ENCODE measurements at regions not wholly inside any gene's neighbourhood (a gene's known extent, or its start where the extent isn't known, plus 50 kb on each side); places are given as distances from the start of the nearest gene placed in this dataset.

DNA sequence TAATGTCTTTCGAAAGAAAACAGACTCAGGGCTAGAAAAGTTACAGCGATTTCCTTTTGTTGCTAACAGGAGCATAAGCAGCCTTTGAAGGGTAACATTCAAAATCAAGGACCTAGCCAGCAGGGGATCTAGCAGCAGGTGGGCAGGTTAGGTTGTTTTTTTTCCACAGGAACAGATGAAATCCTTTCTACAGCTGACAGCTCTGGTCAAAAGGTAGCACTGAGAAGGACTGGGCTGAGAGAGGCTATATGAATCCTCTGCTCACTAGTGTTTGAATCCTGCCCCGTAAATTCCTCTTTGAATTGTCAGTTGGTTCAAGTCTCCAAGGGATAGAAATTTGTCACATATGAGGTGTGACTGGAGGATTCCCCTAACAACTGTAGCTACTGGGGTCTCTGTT is 188.2 kb downstream of the SH2D1A start:
- FAIRE-seq (no peak), DNase-seq (no peak)
- Histone ChIP-seq H3K4me1 (ENCODE audit: control insufficient read depth in 2 of 3, insufficient read depth in 2 of 3, low read depth in 1 of 3, low read length in 3 of 3) (no peaks in the 10 kb centered on the region), H3K9me3 (ENCODE audit: control insufficient read depth in 2 of 3, insufficient read depth in 1 of 3, low read length in 3 of 3) (no peaks in the 10 kb centered on the region), H3K27ac (ENCODE audit: low read depth in 2 of 2, low read length in 2 of 2) (no peak overlapping the region), H3K9ac (ENCODE audit: low read length in 3 of 3) (no peak overlapping the region), H3K4me3 (ENCODE audit: low read length in 3 of 3) (no peak overlapping the region), H3K27me3 (ENCODE audit: control insufficient read depth, insufficient read depth, low read length) (no peaks in the 10 kb centered on the region), H3K36me3 (ENCODE audit: control insufficient read depth in 2 of 3, insufficient read depth in 3 of 3, low read length in 3 of 3) (no peaks in the 10 kb centered on the region)
- TF ChIP-seq, protein P1, sequence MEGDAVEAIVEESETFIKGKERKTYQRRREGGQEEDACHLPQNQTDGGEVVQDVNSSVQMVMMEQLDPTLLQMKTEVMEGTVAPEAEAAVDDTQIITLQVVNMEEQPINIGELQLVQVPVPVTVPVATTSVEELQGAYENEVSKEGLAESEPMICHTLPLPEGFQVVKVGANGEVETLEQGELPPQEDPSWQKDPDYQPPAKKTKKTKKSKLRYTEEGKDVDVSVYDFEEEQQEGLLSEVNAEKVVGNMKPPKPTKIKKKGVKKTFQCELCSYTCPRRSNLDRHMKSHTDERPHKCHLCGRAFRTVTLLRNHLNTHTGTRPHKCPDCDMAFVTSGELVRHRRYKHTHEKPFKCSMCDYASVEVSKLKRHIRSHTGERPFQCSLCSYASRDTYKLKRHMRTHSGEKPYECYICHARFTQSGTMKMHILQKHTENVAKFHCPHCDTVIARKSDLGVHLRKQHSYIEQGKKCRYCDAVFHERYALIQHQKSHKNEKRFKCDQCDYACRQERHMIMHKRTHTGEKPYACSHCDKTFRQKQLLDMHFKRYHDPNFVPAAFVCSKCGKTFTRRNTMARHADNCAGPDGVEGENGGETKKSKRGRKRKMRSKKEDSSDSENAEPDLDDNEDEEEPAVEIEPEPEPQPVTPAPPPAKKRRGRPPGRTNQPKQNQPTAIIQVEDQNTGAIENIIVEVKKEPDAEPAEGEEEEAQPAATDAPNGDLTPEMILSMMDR (IDR thresholded peaks at IDR 0.05; ENCODE audit: borderline replicate concordance, extremely low read depth, insufficient read depth): no peak
- intact Hi-C loops (cut with DNase I): no loop called here

DNA sequence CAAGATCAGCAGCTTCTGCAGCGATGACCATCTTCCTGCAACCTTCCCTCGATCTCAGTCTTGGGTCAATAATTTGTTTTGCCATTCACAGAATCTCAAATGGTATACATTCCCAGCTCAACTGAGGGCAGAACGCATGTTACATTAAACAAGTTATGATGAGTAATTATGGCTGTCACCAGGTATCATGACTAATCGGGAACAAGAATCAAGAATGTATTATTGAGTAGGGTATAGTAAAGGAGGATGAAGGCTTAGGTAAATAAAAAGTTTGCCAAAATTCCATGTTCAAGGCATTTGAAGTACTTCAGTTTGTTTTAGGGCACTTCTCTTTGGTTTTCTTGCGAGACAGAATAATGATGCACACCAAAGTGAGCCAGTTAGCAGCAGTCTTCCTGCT is 194.1 kb downstream of the SH2D1A start:
- DNase-seq (no peak), FAIRE-seq (no peak)
- no peaks in the 10 kb centered on the region for H3K4me1 ChIP-seq (ENCODE audit: control insufficient read depth in 2 of 3, insufficient read depth in 2 of 3, low read depth in 1 of 3, low read length in 3 of 3)
- no peak overlapping the region for H3K9ac ChIP-seq (ENCODE audit: low read length in 3 of 3)
- H3K27ac ChIP-seq (ENCODE audit: low read depth in 2 of 2, low read length in 2 of 2): no peak overlapping the region
- intact Hi-C loops (cut with DNase I): no loop called here
- TF ChIP-seq, protein P1 (IDR thresholded peaks at IDR 0.05; ENCODE audit: borderline replicate concordance, extremely low read depth, insufficient read depth): no peak
- H3K27me3 ChIP-seq (ENCODE audit: control insufficient read depth, insufficient read depth, low read length): no peaks in the 10 kb centered on the region
- H3K4me3 ChIP-seq (ENCODE audit: low read length in 3 of 3): no peak overlapping the region
- no peaks in the 10 kb centered on the region for H3K9me3 ChIP-seq (ENCODE audit: control insufficient read depth in 2 of 3, insufficient read depth in 1 of 3, low read length in 3 of 3)
- H3K36me3 ChIP-seq (ENCODE audit: control insufficient read depth in 2 of 3, insufficient read depth in 3 of 3, low read length in 3 of 3): no peaks in the 10 kb centered on the region

DNA sequence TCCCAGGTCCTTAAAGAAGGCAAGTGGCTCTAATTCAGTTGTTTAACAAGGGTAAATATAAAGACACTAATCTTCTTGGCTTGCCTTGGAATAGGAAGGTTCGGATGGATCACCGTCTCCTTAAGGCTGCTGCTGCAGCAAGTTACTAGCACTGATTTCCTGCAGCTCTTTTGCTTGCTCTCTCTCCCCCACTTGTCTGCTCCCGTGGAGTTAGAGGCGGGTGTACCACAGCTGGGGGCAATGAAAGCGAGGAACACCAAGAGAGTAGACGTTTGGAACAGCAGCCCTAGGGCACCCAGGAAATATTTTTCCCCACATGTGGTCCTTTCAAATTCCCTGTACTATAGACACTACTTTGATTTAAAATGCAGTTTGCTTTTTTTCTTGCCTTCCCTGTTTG is 202.2 kb downstream of the SH2D1A start:
- no peak for DNase-seq
- Histone ChIP-seq H3K4me3 (ENCODE audit: low read length in 3 of 3) (no peak overlapping the region), H3K9me3 (ENCODE audit: control insufficient read depth in 2 of 3, insufficient read depth in 1 of 3, low read length in 3 of 3) (no peaks in the 10 kb centered on the region), H3K27me3 (ENCODE audit: control insufficient read depth, insufficient read depth, low read length) (no peaks in the 10 kb centered on the region), H3K36me3 (ENCODE audit: control insufficient read depth in 2 of 3, insufficient read depth in 3 of 3, low read length in 3 of 3) (no peaks in the 10 kb centered on the region), H3K9ac (ENCODE audit: low read length in 3 of 3) (no peak overlapping the region), H3K27ac (ENCODE audit: low read depth in 2 of 2, low read length in 2 of 2) (no peak overlapping the region), H3K4me1 (ENCODE audit: control insufficient read depth in 2 of 3, insufficient read depth in 2 of 3, low read depth in 1 of 3, low read length in 3 of 3) (no peaks in the 10 kb centered on the region)
- TF ChIP-seq, protein P1 (IDR thresholded peaks at IDR 0.05; ENCODE audit: borderline replicate concordance, extremely low read depth, insufficient read depth): no peak
- intact Hi-C loops (cut with DNase I): no loop called here
- no peak for FAIRE-seq

DNA sequence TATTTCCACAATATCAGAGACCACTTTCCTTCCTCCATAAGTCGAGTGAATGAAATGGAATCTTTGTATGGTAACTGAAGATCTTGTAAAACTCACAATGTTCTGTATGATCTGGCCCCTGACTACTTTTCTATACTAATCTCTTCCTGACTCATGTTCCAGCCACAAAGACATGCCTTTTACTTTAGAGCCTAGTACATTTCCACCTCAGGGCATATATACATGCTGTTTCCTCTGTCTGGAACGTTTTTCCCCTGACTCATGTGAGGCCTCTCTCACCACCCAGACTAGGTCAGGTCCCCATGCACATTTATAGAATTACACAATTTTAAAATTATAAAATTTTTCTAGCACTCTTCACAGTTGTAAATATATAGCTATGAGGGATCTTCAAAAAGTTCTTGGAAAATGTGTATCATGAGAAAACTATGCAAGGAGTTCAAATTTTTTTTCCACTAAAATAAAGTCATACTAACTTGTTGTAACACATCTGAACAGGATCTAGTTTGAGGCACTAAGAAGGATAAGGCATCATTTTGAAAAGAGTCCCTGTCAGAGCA is 208.8 kb downstream of the SH2D1A start:
- no peak overlapping the region for H3K9ac ChIP-seq (ENCODE audit: low read length in 3 of 3)
- H3K4me3 ChIP-seq (ENCODE audit: low read length in 3 of 3): no peak overlapping the region
- no peaks in the 10 kb centered on the region for H3K36me3 ChIP-seq (ENCODE audit: control insufficient read depth in 2 of 3, insufficient read depth in 3 of 3, low read length in 3 of 3)
- H3K9me3 ChIP-seq (ENCODE audit: control insufficient read depth in 2 of 3, insufficient read depth in 1 of 3, low read length in 3 of 3): no peaks in the 10 kb centered on the region
- no peaks in the 10 kb centered on the region for H3K4me1 ChIP-seq (ENCODE audit: control insufficient read depth in 2 of 3, insufficient read depth in 2 of 3, low read depth in 1 of 3, low read length in 3 of 3)
- intact Hi-C loops (cut with DNase I): no loop called here
- TF ChIP-seq, protein P1 (IDR thresholded peaks at IDR 0.05; ENCODE audit: borderline replicate concordance, extremely low read depth, insufficient read depth): no peak
- no peak for DNase-seq
- no peak overlapping the region for H3K27ac ChIP-seq (ENCODE audit: low read depth in 2 of 2, low read length in 2 of 2)
- H3K27me3 ChIP-seq (ENCODE audit: control insufficient read depth, insufficient read depth, low read length): no peaks in the 10 kb centered on the region
- FAIRE-seq: no peak

All from kidney (tissue), 13 donors.